ENCODE measurements at regions not wholly inside any gene's neighbourhood (a gene's known extent, or its start where the extent isn't known, plus 50 kb on each side); places are given as distances from the start of the nearest gene placed in this dataset.

GRCh38 chr20:21570285-21570992 lies 56.6 kb upstream of the NKX2-2 start:
- no peak for DNase-seq
- H3K4me3 ChIP-seq: no peak overlapping the region
- no peak overlapping the region for H3K27ac ChIP-seq
- ATAC-seq: no peak
- no peaks in the 10 kb centered on the region for H3K9me3 ChIP-seq
- H3K36me3 ChIP-seq: no peaks in the 10 kb centered on the region
- intact Hi-C loops (cut with DNase I): no loop called here
- TF ChIP-seq, protein P1, sequence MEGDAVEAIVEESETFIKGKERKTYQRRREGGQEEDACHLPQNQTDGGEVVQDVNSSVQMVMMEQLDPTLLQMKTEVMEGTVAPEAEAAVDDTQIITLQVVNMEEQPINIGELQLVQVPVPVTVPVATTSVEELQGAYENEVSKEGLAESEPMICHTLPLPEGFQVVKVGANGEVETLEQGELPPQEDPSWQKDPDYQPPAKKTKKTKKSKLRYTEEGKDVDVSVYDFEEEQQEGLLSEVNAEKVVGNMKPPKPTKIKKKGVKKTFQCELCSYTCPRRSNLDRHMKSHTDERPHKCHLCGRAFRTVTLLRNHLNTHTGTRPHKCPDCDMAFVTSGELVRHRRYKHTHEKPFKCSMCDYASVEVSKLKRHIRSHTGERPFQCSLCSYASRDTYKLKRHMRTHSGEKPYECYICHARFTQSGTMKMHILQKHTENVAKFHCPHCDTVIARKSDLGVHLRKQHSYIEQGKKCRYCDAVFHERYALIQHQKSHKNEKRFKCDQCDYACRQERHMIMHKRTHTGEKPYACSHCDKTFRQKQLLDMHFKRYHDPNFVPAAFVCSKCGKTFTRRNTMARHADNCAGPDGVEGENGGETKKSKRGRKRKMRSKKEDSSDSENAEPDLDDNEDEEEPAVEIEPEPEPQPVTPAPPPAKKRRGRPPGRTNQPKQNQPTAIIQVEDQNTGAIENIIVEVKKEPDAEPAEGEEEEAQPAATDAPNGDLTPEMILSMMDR (IDR thresholded peaks at IDR 0.05): no peak
- H3K27me3 ChIP-seq: peaks cover 36% of the 10 kb centered on the region
- no peaks in the 10 kb centered on the region for H3K4me1 ChIP-seq

DNA sequence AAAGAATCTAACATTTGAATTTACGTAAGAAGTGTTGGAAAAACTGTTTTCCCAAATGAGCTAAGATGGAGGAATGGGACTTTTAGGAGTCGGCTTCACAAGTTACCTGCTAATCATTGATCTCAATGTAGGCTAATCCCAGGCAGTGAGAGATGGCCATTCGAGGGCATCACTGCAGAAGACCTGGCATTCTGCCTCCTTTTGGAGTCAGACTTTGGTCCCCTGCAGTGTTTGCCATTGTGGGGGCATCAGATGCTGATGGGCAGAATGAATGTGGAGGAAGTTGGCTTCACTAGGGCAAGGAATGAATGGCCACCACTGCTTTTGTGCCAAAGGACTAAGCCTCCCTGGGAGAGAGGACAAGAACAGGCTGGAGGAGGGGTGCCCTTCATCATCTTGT lies 55.7 kb upstream of the NKX2-2 start:
- intact Hi-C loops (cut with DNase I): no loop called here
- DNase-seq (no peak), ATAC-seq (no peak)
- TF ChIP-seq, protein P1 (IDR thresholded peaks at IDR 0.05): no peak
- Histone ChIP-seq H3K36me3 (no peaks in the 10 kb centered on the region), H3K4me3 (no peak overlapping the region), H3K27me3 (peaks cover 30% of the 10 kb centered on the region), H3K27ac (no peak overlapping the region), H3K4me1 (no peaks in the 10 kb centered on the region), H3K9me3 (no peaks in the 10 kb centered on the region)

- ATAC-seq: no peak
- Histone ChIP-seq H3K27me3 (peaks cover 29% of the 10 kb centered on the region), H3K4me1 (no peaks in the 10 kb centered on the region), H3K4me3 (no peak overlapping the region), H3K9me3 (no peaks in the 10 kb centered on the region), H3K36me3 (no peaks in the 10 kb centered on the region), H3K27ac (no peak overlapping the region)
- no peak for DNase-seq
- intact Hi-C loops (cut with DNase I): no loop called here
- TF ChIP-seq, protein P1 (IDR thresholded peaks at IDR 0.05): no peak
Measured at GRCh38 chr20:21564127-21564773, 50.4 kb upstream of the NKX2-2 start.
